A673 (cell line): ENCODE measurements at regions not wholly inside any gene's neighbourhood (a gene's known extent, or its start where the extent isn't known, plus 50 kb on each side); places are given as distances from the start of the nearest gene placed in this dataset.

Experiments
- BruUV-seq: library from RNA; stranded (reverse); fragments of 400-500 nt; replicated peaks from 2 replicates; lab custom pipeline; 2021; lab: Mats Ljungman, UMichigan
- CTCF ChIA-PET: fragments of 300-600 bp; sonication (Branson Sonifier 250); formaldehyde crosslinking; loops from one replicate; lab custom pipeline; 2022; ENCODE audit warnings: antibody characterized with exemption; lab: Charles Lee
- POLR2A ChIA-PET: fragments of 300-600 bp; sonication (Branson Sonifier 250); formaldehyde crosslinking; loops from one replicate; lab custom pipeline; 2022; ENCODE audit warnings: antibody characterized with exemption; ENCODE audit not compliant: low non-redundant PET; lab: Charles Lee
- DNase-seq: peaks from one replicate; pipeline ENCODE4 v3.0.0-alpha.2; 2015; ENCODE audit warnings: low spot score
- H3K27ac ChIP-seq: fragments of 200-600 bp; sonication (generic); 2 replicates; pipeline ENCODE4 v1.5.1; 2016; ENCODE audit warnings: mixed run types, low read depth, mild to moderate bottlenecking, mixed read lengths, antibody characterized with exemption, low read length; ENCODE audit not compliant: poor library complexity, severe bottlenecking
- H3K27me3 ChIP-seq: fragments of 200-600 bp; sonication (generic); replicated peaks from 2 replicates; pipeline ENCODE4 v1.6.1; 2017; ENCODE audit warnings: mixed run types, low read depth, mild to moderate bottlenecking, mixed read lengths, antibody characterized with exemption, low read length; ENCODE audit not compliant: insufficient read depth, poor library complexity
- H3K36me3 ChIP-seq: fragments of 200-600 bp; sonication (generic); 2 replicates; pipeline ENCODE4 v1.6.1; 2016; ENCODE audit warnings: mixed run types, mild to moderate bottlenecking, mixed read lengths, antibody characterized with exemption, low read length; ENCODE audit not compliant: insufficient read depth, poor library complexity, severe bottlenecking
- H3K4me1 ChIP-seq: fragments of 200-600 bp; sonication (generic); 2 replicates; pipeline ENCODE4 v1.6.1; 2017; ENCODE audit warnings: mixed run types, mild to moderate bottlenecking, mixed read lengths, antibody characterized with exemption, low read length; ENCODE audit not compliant: insufficient read depth, poor library complexity, severe bottlenecking
- H3K4me3 ChIP-seq: fragments of 200-600 bp; sonication (generic); 2 replicates; pipeline ENCODE4 v1.5.1; 2016; ENCODE audit warnings: low read depth, mixed run types, mild to moderate bottlenecking, mixed read lengths, low read length; ENCODE audit not compliant: poor library complexity, severe bottlenecking
- H3K9me3 ChIP-seq: fragments of 200-600 bp; sonication (generic); 2 replicates; pipeline ENCODE4 v1.6.1; 2016; ENCODE audit warnings: mixed run types, low read depth, mild to moderate bottlenecking, mixed read lengths, antibody characterized with exemption, low read length; ENCODE audit not compliant: poor library complexity, severe bottlenecking
- EZH2 ChIP-seq: fragments of 200-600 bp; sonication (generic); IDR thresholded peaks from 2 replicates; pipeline ENCODE4 v1.6.1; 2017; ENCODE audit warnings: borderline replicate concordance, low read depth, mild to moderate bottlenecking, mixed read lengths, antibody characterized with exemption, low read length; ENCODE audit not compliant: poor library complexity, severe bottlenecking
- intact Hi-C: fragments of 100-400 bp; cut with micrococcal nuclease; formaldehyde crosslinking; loops from one replicate; pipeline ENCODE4 v1.10.0; 2022; ENCODE audit not compliant: unreplicated experiment
- TF ChIP-seq, protein P1 (sequence below): fragments of 300-800, 200-600 bp; sonication (generic); conservative IDR thresholded peaks from 2 replicates; pipeline ENCODE4 v1.5.1; 2017; ENCODE audit warnings: low read depth, mild to moderate bottlenecking, antibody characterized with exemption, low read length, moderate library complexity, mixed read lengths

GRCh38 chr2:220463876-220464275, 836.4 kb downstream of the SLC4A3 start:
- H3K4me3 ChIP-seq: no peak overlapping the region
- no TSS peak for BruUV-seq
- no peaks in the 10 kb centered on the region for H3K9me3 ChIP-seq
- CTCF ChIA-PET: no interaction called here
- no peak overlapping the region for H3K27ac ChIP-seq
- H3K27me3 ChIP-seq: no peaks in the 10 kb centered on the region
- intact Hi-C loops: no loop called here
- no peaks in the 10 kb centered on the region for H3K36me3 ChIP-seq
- POLR2A ChIA-PET: no interaction called here
- TF ChIP-seq, protein P1, sequence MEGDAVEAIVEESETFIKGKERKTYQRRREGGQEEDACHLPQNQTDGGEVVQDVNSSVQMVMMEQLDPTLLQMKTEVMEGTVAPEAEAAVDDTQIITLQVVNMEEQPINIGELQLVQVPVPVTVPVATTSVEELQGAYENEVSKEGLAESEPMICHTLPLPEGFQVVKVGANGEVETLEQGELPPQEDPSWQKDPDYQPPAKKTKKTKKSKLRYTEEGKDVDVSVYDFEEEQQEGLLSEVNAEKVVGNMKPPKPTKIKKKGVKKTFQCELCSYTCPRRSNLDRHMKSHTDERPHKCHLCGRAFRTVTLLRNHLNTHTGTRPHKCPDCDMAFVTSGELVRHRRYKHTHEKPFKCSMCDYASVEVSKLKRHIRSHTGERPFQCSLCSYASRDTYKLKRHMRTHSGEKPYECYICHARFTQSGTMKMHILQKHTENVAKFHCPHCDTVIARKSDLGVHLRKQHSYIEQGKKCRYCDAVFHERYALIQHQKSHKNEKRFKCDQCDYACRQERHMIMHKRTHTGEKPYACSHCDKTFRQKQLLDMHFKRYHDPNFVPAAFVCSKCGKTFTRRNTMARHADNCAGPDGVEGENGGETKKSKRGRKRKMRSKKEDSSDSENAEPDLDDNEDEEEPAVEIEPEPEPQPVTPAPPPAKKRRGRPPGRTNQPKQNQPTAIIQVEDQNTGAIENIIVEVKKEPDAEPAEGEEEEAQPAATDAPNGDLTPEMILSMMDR: no peak
- H3K4me1 ChIP-seq: peaks cover 7% of the 10 kb centered on the region
- no peak for DNase-seq

DNA sequence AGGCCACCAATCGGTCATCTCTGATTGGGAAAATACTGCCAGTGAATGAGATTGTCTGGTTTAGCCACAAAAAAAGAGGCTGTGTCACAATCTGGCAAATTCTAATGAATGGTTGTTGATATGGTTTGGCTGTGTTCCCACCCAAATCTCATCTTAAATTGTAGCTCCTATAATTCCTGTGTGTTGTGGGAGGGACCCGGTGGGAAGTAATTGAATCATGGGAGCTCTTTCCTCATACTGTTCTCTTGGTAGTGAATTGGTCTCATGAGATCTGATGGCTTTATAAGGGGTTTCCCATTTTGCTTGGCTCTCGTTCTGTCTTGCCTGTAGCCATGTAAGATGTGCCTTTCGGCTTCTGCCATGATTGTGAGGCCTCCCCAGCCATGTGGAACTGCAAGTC, 838.3 kb downstream of the SLC4A3 start:
- intact Hi-C loops: no loop called here
- BruUV-seq: no TSS peak
- TF ChIP-seq, protein P1: no peak
- no peak for TF ChIP-seq EZH2
- POLR2A ChIA-PET: no interaction called here
- Histone ChIP-seq H3K36me3 (no peaks in the 10 kb centered on the region), H3K27ac (no peak overlapping the region), H3K27me3 (no peaks in the 10 kb centered on the region), H3K9me3 (no peaks in the 10 kb centered on the region), H3K4me1 (peaks cover 7% of the 10 kb centered on the region), H3K4me3 (no peak overlapping the region)
- no peak for DNase-seq
- CTCF ChIA-PET: no interaction called here

DNA sequence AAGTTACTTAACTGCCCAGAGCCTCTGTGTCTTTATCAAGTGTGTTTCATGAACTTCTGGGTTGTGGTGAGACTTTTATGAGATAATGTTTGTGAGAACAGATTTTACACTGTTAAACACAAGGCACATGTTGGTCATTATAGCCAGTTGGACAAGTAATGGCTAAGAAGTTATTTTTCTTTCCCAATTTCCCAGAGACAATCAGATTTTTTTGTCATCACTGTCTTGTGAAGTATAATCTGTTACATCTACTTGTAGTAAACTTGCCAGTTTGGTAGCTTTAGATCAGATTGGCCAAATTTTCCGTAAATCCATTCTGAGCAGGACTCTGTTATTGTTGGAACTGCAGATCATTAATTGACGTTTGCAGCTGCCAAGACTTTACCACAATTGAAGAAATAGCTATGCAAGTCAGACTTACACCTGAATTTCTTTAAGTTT, 838.8 kb downstream of the SLC4A3 start:
- ChIA-PET POLR2A (interaction anchor here (0.5 kb wide), 1 partner anchor 51 kb away, joined by 3 read pairs; no protein-coding TSS in a partner anchor), CTCF (no interaction called here)
- H3K27ac ChIP-seq: no peak overlapping the region
- DNase-seq: no peak
- H3K9me3 ChIP-seq: no peaks in the 10 kb centered on the region
- H3K36me3 ChIP-seq: no peaks in the 10 kb centered on the region
- intact Hi-C loops: no loop called here
- H3K4me1 ChIP-seq: peaks cover under 1% of the 10 kb centered on the region
- BruUV-seq: no TSS peak
- TF ChIP-seq, protein P1: no peak
- no peak for TF ChIP-seq EZH2
- H3K27me3 ChIP-seq: no peaks in the 10 kb centered on the region
- H3K4me3 ChIP-seq: no peak overlapping the region
